BLaER1 (cell line): ENCODE measurements at regions not wholly inside any gene's neighbourhood (a gene's known extent, or its start where the extent isn't known, plus 50 kb on each side); places are given as distances from the start of the nearest gene placed in this dataset.

Source experiments
- H3K27ac ChIP-seq: shearing (Covaris generic); formaldehyde crosslinking; 2 replicates; pipeline ENCODE4 v1.8.1; 2022
- H3K27me3 ChIP-seq: shearing (Covaris generic); formaldehyde crosslinking; 2 replicates; pipeline ENCODE4 v1.8.1; 2022
- H3K36me3 ChIP-seq: shearing (Covaris generic); formaldehyde crosslinking; 2 replicates; pipeline ENCODE4 v1.8.1; 2022
- H3K4me1 ChIP-seq: shearing (Covaris generic); formaldehyde crosslinking; 2 replicates; pipeline ENCODE4 v1.8.1; 2022
- H3K4me2 ChIP-seq: shearing (Covaris generic); formaldehyde crosslinking; 2 replicates; pipeline ENCODE4 v1.8.1; 2022
- H3K4me3 ChIP-seq: shearing (Covaris generic); formaldehyde crosslinking; 2 replicates; pipeline ENCODE4 v1.8.1; 2022
- H3K9ac ChIP-seq: shearing (Covaris generic); formaldehyde crosslinking; 2 replicates; pipeline ENCODE4 v1.8.1; 2022
- H3K9me3 ChIP-seq: shearing (Covaris generic); formaldehyde crosslinking; 2 replicates; pipeline ENCODE4 v1.8.1; 2022
- H4K20me1 ChIP-seq: shearing (Covaris generic); formaldehyde crosslinking; 2 replicates; pipeline ENCODE4 v1.8.1; 2022
- Cebpa-rat ChIP-seq: shearing (Covaris generic); IDR thresholded peaks from 2 replicates; pipeline ENCODE4 v1.8.1; 2022

- no peak overlapping the region for H3K4me3 ChIP-seq
- H3K27me3 ChIP-seq, result no peaks in the 10 kb centered on the region
- no peak overlapping the region for H3K27ac ChIP-seq
- no peaks in the 10 kb centered on the region for H3K36me3 ChIP-seq
- H3K9ac ChIP-seq, result no peak overlapping the region
- H3K4me2 ChIP-seq, result no peak overlapping the region
- no peaks in the 10 kb centered on the region for H3K4me1 ChIP-seq
- H3K9me3 ChIP-seq, result peaks cover 8% of the 10 kb centered on the region
- TF ChIP-seq Cebpa-rat, result no peak
- no peaks in the 10 kb centered on the region for H4K20me1 ChIP-seq
Measured at GRCh38 chr20:24879875-24880274, 69.2 kb upstream of the CST7 start.

DNA sequence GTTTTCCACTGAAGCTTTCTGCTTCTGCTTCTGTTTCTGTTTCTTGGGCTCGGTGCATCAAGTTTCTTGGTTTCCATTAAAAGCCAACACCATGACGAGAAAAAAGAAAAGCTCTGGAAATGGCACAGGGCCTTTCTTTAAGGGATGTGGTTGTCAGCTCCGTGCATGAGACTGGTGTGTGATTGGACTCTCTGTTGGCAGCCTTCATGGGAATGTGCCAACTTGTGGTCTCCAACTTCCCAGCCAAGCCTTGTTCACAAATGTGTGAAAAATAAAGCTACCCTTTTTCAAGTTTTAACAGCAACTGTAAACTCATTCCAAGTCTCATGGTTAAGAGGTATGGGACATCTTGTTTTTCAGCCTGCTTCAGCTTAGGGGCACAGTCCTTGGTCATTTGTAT lies 68.7 kb upstream of the CST7 start:
- Histone ChIP-seq H3K9ac (no peak overlapping the region), H3K27me3 (no peaks in the 10 kb centered on the region), H4K20me1 (no peaks in the 10 kb centered on the region), H3K27ac (no peak overlapping the region), H3K36me3 (no peaks in the 10 kb centered on the region), H3K4me3 (no peak overlapping the region), H3K4me1 (no peaks in the 10 kb centered on the region), H3K4me2 (no peak overlapping the region), H3K9me3 (peaks cover 8% of the 10 kb centered on the region)
- no peak for TF ChIP-seq Cebpa-rat

DNA sequence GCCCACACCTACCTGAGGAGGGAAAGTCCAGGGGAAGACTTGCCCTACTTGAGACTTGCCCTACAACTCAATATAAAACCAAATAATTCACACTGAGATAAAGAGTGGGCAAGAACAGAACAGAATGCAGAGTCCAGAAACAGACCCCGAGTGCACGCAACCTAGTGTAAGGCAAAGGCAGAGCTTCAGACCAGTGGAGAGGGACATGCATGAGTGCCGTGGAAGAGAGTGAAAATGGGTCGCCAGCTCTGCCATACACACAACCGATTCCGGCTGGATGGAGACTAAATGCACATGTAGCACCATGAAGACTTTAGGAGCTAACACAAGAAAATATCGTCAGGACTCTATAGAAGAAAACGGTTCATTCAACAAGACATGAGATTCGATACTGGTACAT lies 58.8 kb upstream of the CST7 start:
- no peak overlapping the region for H3K27ac ChIP-seq
- no peak overlapping the region for H3K4me3 ChIP-seq
- H3K9me3 ChIP-seq, result peaks cover 16% of the 10 kb centered on the region
- H3K4me1 ChIP-seq, result peaks cover 2% of the 10 kb centered on the region; the same call in 1 of the 2 replicates
- no peaks in the 10 kb centered on the region for H3K36me3 ChIP-seq
- H3K9ac ChIP-seq, result no peak overlapping the region
- TF ChIP-seq Cebpa-rat, result no peak
- H3K4me2 ChIP-seq, result no peak overlapping the region
- no peaks in the 10 kb centered on the region for H3K27me3 ChIP-seq
- no peaks in the 10 kb centered on the region for H4K20me1 ChIP-seq

GRCh38 chr20:24891546-24892393 lies 57.3 kb upstream of the CST7 start:
- Histone ChIP-seq H4K20me1 (no peaks in the 10 kb centered on the region), H3K36me3 (no peaks in the 10 kb centered on the region), H3K27ac (no peak overlapping the region), H3K9ac (no peak overlapping the region), H3K4me2 (no peak overlapping the region), H3K9me3 (peaks cover 31% of the 10 kb centered on the region), H3K4me1 (peaks cover 8% of the 10 kb centered on the region; the same call in 1 of the 2 replicates), H3K27me3 (no peaks in the 10 kb centered on the region), H3K4me3 (no peak overlapping the region)
- no peak for TF ChIP-seq Cebpa-rat

DNA sequence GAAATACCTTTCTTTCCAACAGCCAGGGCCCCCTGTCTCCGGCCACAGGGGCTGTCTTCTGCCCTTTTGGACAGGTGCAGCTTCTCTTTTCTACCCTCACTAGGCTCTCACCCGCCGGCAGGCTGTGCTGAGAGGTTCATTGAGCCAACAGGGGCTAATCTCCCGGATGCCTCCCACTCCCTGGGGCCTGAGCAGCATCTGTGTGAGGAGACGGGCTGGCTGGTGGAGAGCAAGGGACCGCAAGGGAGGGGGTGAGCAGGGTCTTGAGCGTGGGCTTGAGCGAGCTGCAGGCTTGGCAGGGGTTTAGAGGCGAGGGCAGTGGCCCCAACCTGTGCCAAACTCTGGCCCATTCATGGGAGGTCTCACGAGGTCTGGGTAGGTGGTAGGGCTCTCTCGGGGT lies 56.5 kb upstream of the CST7 start:
- no peaks in the 10 kb centered on the region for H4K20me1 ChIP-seq
- H3K9ac ChIP-seq, result no peak overlapping the region
- TF ChIP-seq Cebpa-rat, result no peak
- H3K27me3 ChIP-seq, result no peaks in the 10 kb centered on the region
- no peak overlapping the region for H3K27ac ChIP-seq
- H3K4me2 ChIP-seq, result no peak overlapping the region
- peaks cover 8% of the 10 kb centered on the region; the same call in 1 of the 2 replicates for H3K4me1 ChIP-seq
- no peaks in the 10 kb centered on the region for H3K36me3 ChIP-seq
- H3K9me3 ChIP-seq, result peaks cover 39% of the 10 kb centered on the region
- no peak overlapping the region for H3K4me3 ChIP-seq

- H3K9ac ChIP-seq, result no peak overlapping the region
- H3K4me3 ChIP-seq, result no peak overlapping the region
- H3K9me3 ChIP-seq, result peaks cover 43% of the 10 kb centered on the region
- no peak overlapping the region for H3K27ac ChIP-seq
- no peaks in the 10 kb centered on the region for H4K20me1 ChIP-seq
- H3K4me2 ChIP-seq, result no peak overlapping the region
- no peaks in the 10 kb centered on the region for H3K36me3 ChIP-seq
- peaks cover 8% of the 10 kb centered on the region; the same call in 1 of the 2 replicates for H3K4me1 ChIP-seq
- H3K27me3 ChIP-seq, result no peaks in the 10 kb centered on the region
- no peak for TF ChIP-seq Cebpa-rat
Measured at GRCh38 chr20:24892931-24893330, 56.1 kb upstream of the CST7 start.

DNA sequence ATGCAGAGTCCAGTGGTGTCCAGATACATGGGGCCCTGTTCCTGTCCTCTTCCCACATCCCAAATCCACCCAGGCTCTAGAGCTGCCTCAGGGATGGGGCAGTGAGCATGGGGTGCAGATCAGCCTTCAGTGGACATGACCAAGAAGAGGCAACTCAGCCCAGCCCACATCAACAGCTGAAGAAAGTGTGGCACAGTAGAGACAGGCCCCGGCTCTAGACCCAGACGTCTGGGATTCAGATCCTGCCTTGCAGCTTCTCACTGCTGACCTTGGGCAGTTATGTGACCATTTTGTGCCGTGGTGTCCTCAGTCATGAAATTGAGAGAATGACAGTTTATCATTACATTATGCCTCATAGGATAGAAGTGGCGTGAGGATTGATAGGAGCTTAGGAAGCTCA lies 54.6 kb upstream of the CST7 start:
- Histone ChIP-seq H3K36me3 (peaks cover 3% of the 10 kb centered on the region; the same call in 1 of the 2 replicates), H3K27ac (no peak overlapping the region)
- no peak for TF ChIP-seq Cebpa-rat

DNA sequence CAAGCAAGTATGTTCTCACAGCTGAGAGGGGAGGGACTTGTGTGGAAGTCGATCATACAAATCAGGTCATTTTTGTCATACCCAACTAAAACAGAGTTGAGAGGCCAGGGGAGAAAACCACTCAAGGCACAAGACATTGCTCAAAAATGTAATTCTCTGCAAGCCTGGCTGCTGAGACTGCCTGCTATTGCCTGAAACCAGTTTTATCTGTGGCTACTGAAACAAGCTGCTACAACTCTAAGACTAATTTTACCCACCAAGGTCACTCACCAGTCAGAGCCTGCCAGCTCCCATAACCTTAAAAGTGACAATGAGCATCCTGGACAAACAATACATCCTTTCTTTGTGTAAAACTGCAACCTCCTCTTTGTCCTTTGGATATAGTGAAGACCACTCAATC lies 54.1 kb upstream of the CST7 start:
- Histone ChIP-seq H3K4me2 (no peak overlapping the region), H3K27me3 (no peaks in the 10 kb centered on the region), H4K20me1 (no peaks in the 10 kb centered on the region), H3K27ac (no peak overlapping the region), H3K4me3 (no peak overlapping the region), H3K9ac (no peak overlapping the region), H3K36me3 (peaks cover 5% of the 10 kb centered on the region; the same call in 1 of the 2 replicates), H3K9me3 (peaks cover 63% of the 10 kb centered on the region), H3K4me1 (peaks cover 8% of the 10 kb centered on the region; the same call in 1 of the 2 replicates)
- TF ChIP-seq Cebpa-rat, result no peak

More for the DNA sequence above, 54.6 kb upstream of the CST7 start:
- Histone ChIP-seq H3K4me1 (peaks cover 8% of the 10 kb centered on the region; the same call in 1 of the 2 replicates), H3K4me2 (no peak overlapping the region), H3K9me3 (peaks cover 58% of the 10 kb centered on the region), H4K20me1 (no peaks in the 10 kb centered on the region), H3K9ac (no peak overlapping the region), H3K27me3 (no peaks in the 10 kb centered on the region), H3K4me3 (no peak overlapping the region)

DNA sequence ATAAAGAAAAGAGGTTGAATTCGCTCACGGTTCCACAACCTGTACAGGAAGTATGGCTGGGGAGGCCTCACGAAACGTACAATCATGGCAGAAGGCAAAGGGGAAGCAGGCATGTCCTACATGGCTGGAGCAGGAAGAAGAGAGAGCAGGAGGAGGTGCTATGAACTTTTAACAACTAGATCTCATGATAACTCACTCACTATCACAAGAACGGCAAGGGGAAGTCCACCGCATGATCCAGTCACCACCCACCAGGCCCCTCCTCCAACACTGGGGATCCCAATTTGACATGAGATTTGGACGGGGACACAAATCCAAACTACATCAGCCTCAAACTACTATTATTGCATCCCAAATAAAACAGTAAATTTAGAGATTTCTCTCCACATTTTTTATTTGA lies 53.6 kb upstream of the CST7 start:
- Histone ChIP-seq H4K20me1 (no peaks in the 10 kb centered on the region), H3K36me3 (peaks cover 6% of the 10 kb centered on the region; the same call in 1 of the 2 replicates), H3K27me3 (no peaks in the 10 kb centered on the region), H3K9ac (no peak overlapping the region), H3K4me3 (no peak overlapping the region), H3K4me2 (0 out of 2 replicates have a peak overlapping the region, but pooled peaks have one; percentile 4), H3K27ac (no peak overlapping the region), H3K9me3 (peaks cover 68% of the 10 kb centered on the region), H3K4me1 (peaks cover 8% of the 10 kb centered on the region; the same call in 1 of the 2 replicates)
- TF ChIP-seq Cebpa-rat, result no peak

DNA sequence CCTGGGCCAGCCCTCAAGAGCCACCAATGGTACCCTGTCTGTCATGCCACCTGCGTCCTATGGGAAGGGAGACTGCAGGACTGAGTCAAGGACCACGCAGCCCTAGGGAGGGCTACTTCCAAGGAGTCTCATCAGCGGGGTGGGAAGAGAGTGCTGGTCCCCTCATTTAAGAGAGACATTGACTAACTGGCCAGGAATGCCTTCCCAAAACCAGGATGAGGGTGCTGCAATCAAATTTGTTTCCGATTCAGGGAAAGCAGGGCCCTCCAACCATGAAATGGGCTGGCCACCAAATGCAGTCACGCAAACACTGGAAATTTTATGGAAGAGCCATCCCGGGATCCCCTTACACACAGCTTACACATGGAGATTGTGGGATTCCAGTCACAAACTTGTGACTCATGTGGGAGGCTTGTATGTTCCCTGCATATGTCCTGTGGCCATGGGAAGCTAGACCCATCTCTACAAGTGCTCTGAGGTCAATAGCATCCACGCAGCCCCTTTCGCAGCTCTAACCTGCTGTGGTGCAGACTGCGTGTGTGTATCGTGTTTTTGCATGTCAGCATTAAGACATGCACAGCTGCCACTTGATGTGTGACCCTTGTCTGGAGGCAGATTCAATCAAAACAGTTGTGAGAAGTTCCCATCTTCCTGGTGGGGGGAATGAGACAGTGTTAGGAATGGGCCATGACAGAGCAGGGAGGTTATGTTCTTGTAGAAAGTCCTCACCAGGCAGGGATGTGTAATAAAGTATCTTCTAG lies 53.0 kb upstream of the CST7 start:
- no peaks in the 10 kb centered on the region for H4K20me1 ChIP-seq
- H3K27me3 ChIP-seq, result no peaks in the 10 kb centered on the region

More for the DNA sequence above, 53.0 kb upstream of the CST7 start:
- H3K4me2 ChIP-seq, result no peak overlapping the region
- TF ChIP-seq Cebpa-rat, result no peak
- peaks cover 8% of the 10 kb centered on the region; the same call in 1 of the 2 replicates for H3K4me1 ChIP-seq
- peaks cover 71% of the 10 kb centered on the region for H3K9me3 ChIP-seq
- no peak overlapping the region for H3K9ac ChIP-seq
- no peak overlapping the region for H3K4me3 ChIP-seq
- no peak overlapping the region for H3K27ac ChIP-seq
- peaks cover 6% of the 10 kb centered on the region; the same call in 1 of the 2 replicates for H3K36me3 ChIP-seq
